ENCODE measurements at regions not wholly inside any gene's neighbourhood (a gene's known extent, or its start where the extent isn't known, plus 50 kb on each side); places are given as distances from the start of the nearest gene placed in this dataset.
A peak's percentile ranks its signal among the peaks of the same experiment; 100 is the strongest.

GRCh38 chr1:96865731-96866685 is 144.4 kb downstream of the PTBP2 start:
- peak; percentile 65 for DNase-seq (ENCODE audit: low read depth, low spot score)

GRCh38 chr1:96872757-96873156 is 151.2 kb downstream of the PTBP2 start:
- no peak for DNase-seq (ENCODE audit: low read depth, low spot score)

GRCh38 chr1:96878640-96879039 is 157.1 kb downstream of the PTBP2 start:
- DNase-seq (ENCODE audit: low read depth, low spot score), result no peak

GRCh38 chr1:96880626-96881025 is 159.0 kb downstream of the PTBP2 start:
- DNase-seq (ENCODE audit: low read depth, low spot score), result no peak

GRCh38 chr1:96882096-96882495 is 160.5 kb downstream of the PTBP2 start:
- DNase-seq (ENCODE audit: low read depth, low spot score), result peak; percentile 34

GRCh38 chr1:96886474-96886873 is 164.9 kb downstream of the PTBP2 start:
- no peak for DNase-seq (ENCODE audit: low read depth, low spot score)

- DNase-seq (ENCODE audit: low read depth, low spot score), result no peak
Observed at GRCh38 chr1:96887501-96887900, 165.9 kb downstream of the PTBP2 start.

GRCh38 chr1:96901783-96902363 is 180.3 kb downstream of the PTBP2 start:
- no peak for DNase-seq (ENCODE audit: low read depth, low spot score)

- no peak for DNase-seq (ENCODE audit: low read depth, low spot score)
Observed at GRCh38 chr1:96912248-96912647, 190.7 kb downstream of the PTBP2 start.

GRCh38 chr1:96915701-96916100 is 194.1 kb downstream of the PTBP2 start:
- DNase-seq (ENCODE audit: low read depth, low spot score), result peak; percentile 80

- peak; percentile 91 for DNase-seq (ENCODE audit: low read depth, low spot score)
Observed at GRCh38 chr1:96918406-96918805, 196.8 kb downstream of the PTBP2 start.

GRCh38 chr1:96922181-96922580 is 200.6 kb downstream of the PTBP2 start:
- no peak for DNase-seq (ENCODE audit: low read depth, low spot score)

- no peak for DNase-seq (ENCODE audit: low read depth, low spot score)
Observed at GRCh38 chr1:96923753-96924152, 202.2 kb downstream of the PTBP2 start.

- no peak for DNase-seq (ENCODE audit: low read depth, low spot score)
Observed at GRCh38 chr1:96926176-96926575, 204.6 kb downstream of the PTBP2 start.

- no peak for DNase-seq (ENCODE audit: low read depth, low spot score)
Observed at GRCh38 chr1:96927125-96927524, 205.5 kb downstream of the PTBP2 start.

- no peak for DNase-seq (ENCODE audit: low read depth, low spot score)
Observed at GRCh38 chr1:96931136-96931535, 209.6 kb downstream of the PTBP2 start.

- peak; percentile 36 for DNase-seq (ENCODE audit: low read depth, low spot score)
Observed at GRCh38 chr1:96934282-96934681, 212.7 kb downstream of the PTBP2 start.

- no peak for DNase-seq (ENCODE audit: low read depth, low spot score)
Observed at GRCh38 chr1:96944432-96945092, 223.0 kb downstream of the PTBP2 start.

GRCh38 chr1:96945509-96946084 is 224.0 kb downstream of the PTBP2 start:
- no peak for DNase-seq (ENCODE audit: low read depth, low spot score)

- DNase-seq (ENCODE audit: low read depth, low spot score), result no peak
Observed at GRCh38 chr1:96955307-96956012, 233.9 kb downstream of the PTBP2 start.

- no peak for DNase-seq (ENCODE audit: low read depth, low spot score)
Observed at GRCh38 chr1:96962216-96962615, 240.6 kb downstream of the PTBP2 start.
